ENCODE measurements at regions not wholly inside any gene's neighbourhood (a gene's known extent, or its start where the extent isn't known, plus 50 kb on each side); places are given as distances from the start of the nearest gene placed in this dataset.

GRCh38 chr3:110413266-110413665 lies 658.4 kb upstream of the NECTIN3 start:
- H3K27me3 Mint-ChIP-seq (ENCODE audit: low read depth), result no peaks in the 10 kb centered on the region
- H3K4me1 Mint-ChIP-seq, result no peaks in the 10 kb centered on the region
- no peaks in the 10 kb centered on the region for H3K36me3 Mint-ChIP-seq
- no peak overlapping the region for H3K4me3 Mint-ChIP-seq
- H3K27ac Mint-ChIP-seq, result no peak overlapping the region
- ChIA-PET POLR2A (no interaction called here), CTCF (no interaction called here)
- DNase-seq (ENCODE audit: low spot score) (no peak), ATAC-seq (no peak)
- TF ChIP-seq ARID4B (CRISPR knock-in tag; IDR thresholded peaks at IDR 0.05; ENCODE audit: borderline replicate concordance), result no peak
- no peak for TF ChIP-seq IRF1 (CRISPR knock-in tag; IDR thresholded peaks at IDR 0.05)
- TF ChIP-seq IRF2 (CRISPR knock-in tag; IDR thresholded peaks at IDR 0.05; ENCODE audit: borderline replicate concordance, low read depth), result no peak
- TF ChIP-seq ZNF671 (CRISPR knock-in tag; IDR thresholded peaks at IDR 0.05), result no peak
- TF ChIP-seq SMAD3 (CRISPR knock-in tag; IDR thresholded peaks at IDR 0.05; ENCODE audit: borderline replicate concordance), result no peak
- TF ChIP-seq FOXP1 (CRISPR knock-in tag; IDR thresholded peaks at IDR 0.05; ENCODE audit: borderline replicate concordance), result no peak
- TF ChIP-seq CBFB (CRISPR knock-in tag; IDR thresholded peaks at IDR 0.05; ENCODE audit: low read depth), result no peak
- no peak for TF ChIP-seq ETV6 (CRISPR knock-in tag; IDR thresholded peaks at IDR 0.05)
- TF ChIP-seq NR2C2 (CRISPR knock-in tag; IDR thresholded peaks at IDR 0.05), result no peak
- no peak for TF ChIP-seq E2F5 (CRISPR knock-in tag; IDR thresholded peaks at IDR 0.05)
- no peak for TF ChIP-seq JUN (CRISPR knock-in tag; IDR thresholded peaks at IDR 0.05)
- no peak for TF ChIP-seq FOXP4 (CRISPR knock-in tag; IDR thresholded peaks at IDR 0.05)
- TF ChIP-seq KAT7 (CRISPR knock-in tag; IDR thresholded peaks at IDR 0.05; ENCODE audit: borderline replicate concordance), result no peak
- no peak for TF ChIP-seq ZNF512 (CRISPR knock-in tag; IDR thresholded peaks at IDR 0.05; ENCODE audit: borderline replicate concordance)
- no peak for TF ChIP-seq AR (CRISPR knock-in tag; IDR thresholded peaks at IDR 0.05)
- no peak for TF ChIP-seq FOXK1 (CRISPR knock-in tag; IDR thresholded peaks at IDR 0.05)
- no peak for TF ChIP-seq CTCF (IDR thresholded peaks at IDR 0.05)
- no peak for TF ChIP-seq USF1 (CRISPR knock-in tag; IDR thresholded peaks at IDR 0.05)
- no peak for TF ChIP-seq JAZF1 (CRISPR knock-in tag; IDR thresholded peaks at IDR 0.05)
- TF ChIP-seq NFATC4 (CRISPR knock-in tag; IDR thresholded peaks at IDR 0.05), result no peak
- H3K9me3 Mint-ChIP-seq, result no peaks in the 10 kb centered on the region

Data from WTC11 (cell line).